ENCODE measurements at regions not wholly inside any gene's neighbourhood (a gene's known extent, or its start where the extent isn't known, plus 50 kb on each side); places are given as distances from the start of the nearest gene placed in this dataset.

DNA sequence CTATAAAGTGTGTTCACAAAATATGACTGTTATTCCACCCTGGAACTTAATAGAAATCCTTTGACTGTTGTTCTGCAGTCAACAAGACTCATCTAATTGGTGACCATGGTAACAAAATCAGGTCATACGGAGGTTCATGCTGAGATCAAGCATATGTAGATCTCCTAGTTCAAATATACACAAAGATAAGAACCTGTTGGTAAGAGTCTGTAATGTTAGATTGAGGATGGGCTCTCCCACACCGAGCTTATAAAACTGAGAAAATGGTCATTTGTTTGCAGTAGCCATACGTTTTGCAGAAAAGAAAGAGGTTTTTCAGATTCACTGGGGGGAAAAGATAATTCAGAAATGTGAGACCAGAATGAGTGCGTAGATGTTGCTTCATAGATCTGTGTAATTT lies 468.1 kb downstream of the RPS6KC1 start:
- TF ChIP-seq, protein P1, sequence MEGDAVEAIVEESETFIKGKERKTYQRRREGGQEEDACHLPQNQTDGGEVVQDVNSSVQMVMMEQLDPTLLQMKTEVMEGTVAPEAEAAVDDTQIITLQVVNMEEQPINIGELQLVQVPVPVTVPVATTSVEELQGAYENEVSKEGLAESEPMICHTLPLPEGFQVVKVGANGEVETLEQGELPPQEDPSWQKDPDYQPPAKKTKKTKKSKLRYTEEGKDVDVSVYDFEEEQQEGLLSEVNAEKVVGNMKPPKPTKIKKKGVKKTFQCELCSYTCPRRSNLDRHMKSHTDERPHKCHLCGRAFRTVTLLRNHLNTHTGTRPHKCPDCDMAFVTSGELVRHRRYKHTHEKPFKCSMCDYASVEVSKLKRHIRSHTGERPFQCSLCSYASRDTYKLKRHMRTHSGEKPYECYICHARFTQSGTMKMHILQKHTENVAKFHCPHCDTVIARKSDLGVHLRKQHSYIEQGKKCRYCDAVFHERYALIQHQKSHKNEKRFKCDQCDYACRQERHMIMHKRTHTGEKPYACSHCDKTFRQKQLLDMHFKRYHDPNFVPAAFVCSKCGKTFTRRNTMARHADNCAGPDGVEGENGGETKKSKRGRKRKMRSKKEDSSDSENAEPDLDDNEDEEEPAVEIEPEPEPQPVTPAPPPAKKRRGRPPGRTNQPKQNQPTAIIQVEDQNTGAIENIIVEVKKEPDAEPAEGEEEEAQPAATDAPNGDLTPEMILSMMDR (IDR thresholded peaks at IDR 0.05; ENCODE audit: low read depth, low read length, missing control alignments), result no peak
- H3K4me3 ChIP-seq (replicated peaks; ENCODE audit: low read depth, low read length), result no peak overlapping the region
- DNase-seq (ENCODE audit: extremely low read depth, low read depth), result no peak

DNA sequence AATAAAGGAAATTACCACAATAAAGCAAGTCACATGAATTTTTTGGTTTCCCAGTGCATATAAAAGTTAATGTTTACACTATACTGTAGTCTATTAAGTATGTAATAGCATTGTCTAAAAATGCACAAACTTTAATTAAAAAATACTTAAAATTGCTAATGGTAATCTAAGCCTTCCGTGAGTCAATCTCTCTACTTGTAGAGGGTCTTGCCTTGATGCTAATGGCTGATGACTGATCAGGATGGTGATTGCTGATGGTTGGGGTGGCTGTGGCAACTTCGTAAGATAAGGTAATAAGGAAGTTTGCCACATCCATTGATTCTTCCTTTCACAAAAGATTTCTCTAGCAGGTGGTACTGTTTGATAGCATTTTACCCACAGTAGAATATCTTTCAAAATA lies 466.6 kb upstream of the PROX1 start:
- DNase-seq (ENCODE audit: extremely low read depth, low read depth), result no peak
- H3K4me3 ChIP-seq (replicated peaks; ENCODE audit: low read depth, low read length), result no peak overlapping the region
- TF ChIP-seq, protein P1 (IDR thresholded peaks at IDR 0.05; ENCODE audit: low read depth, low read length, missing control alignments), result no peak

DNA sequence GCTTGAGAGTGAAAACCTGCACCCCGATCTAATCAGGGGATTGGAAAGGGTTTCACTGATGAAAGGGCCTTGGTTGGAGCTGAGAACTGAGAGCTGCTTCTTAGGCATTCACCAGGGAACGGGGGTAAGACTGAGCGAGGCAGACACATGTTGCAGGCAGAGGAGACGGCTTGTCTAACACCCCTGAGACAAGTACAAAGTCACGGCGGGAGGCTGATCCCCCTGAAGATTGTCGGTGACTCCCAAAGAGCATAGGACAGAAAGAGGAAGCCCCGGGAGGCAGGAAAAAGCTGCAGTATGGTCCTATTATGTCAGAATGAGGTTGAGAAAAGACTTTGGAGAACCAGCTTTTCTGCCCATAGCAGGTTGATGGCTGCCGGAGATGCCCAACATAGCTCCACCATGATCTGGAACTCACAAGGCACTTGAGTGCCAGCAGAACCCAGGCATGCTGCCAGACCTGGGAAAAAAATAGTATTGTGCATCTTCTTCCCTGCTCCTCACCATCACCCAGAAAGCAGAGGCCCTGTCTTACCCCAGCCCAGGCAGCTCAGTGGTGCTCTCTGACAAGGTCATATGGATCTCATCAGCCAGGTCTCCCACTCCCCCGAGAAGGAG lies 463.9 kb upstream of the PROX1 start:
- DNase-seq (ENCODE audit: extremely low read depth, low read depth), result no peak
- H3K4me3 ChIP-seq (replicated peaks; ENCODE audit: low read depth, low read length), result no peak overlapping the region
- TF ChIP-seq, protein P1 (IDR thresholded peaks at IDR 0.05; ENCODE audit: low read depth, low read length, missing control alignments), result no peak

DNA sequence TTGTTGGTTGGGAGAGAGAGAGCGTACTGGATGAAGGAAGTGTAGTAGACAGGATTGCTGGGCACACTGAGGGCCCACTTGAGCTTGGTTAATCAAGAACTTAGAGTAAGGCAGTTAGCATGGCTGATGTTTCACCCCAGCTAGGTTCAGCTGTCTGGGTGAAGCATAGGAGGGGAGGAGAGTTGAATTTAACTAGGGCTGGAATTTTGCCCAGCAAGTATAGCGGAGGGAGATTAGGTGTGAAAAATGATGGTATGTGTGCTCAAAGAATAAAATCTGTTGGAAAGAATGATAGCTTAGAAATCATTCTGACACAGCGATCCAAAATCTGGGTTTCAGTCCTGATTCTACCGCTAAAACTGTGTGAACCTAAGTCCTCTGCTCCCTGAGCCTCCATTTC lies 461.5 kb upstream of the PROX1 start:
- TF ChIP-seq, protein P1 (IDR thresholded peaks at IDR 0.05; ENCODE audit: low read depth, low read length, missing control alignments), result no peak
- H3K4me3 ChIP-seq (replicated peaks; ENCODE audit: low read depth, low read length), result no peak overlapping the region
- DNase-seq (ENCODE audit: extremely low read depth, low read depth), result no peak

DNA sequence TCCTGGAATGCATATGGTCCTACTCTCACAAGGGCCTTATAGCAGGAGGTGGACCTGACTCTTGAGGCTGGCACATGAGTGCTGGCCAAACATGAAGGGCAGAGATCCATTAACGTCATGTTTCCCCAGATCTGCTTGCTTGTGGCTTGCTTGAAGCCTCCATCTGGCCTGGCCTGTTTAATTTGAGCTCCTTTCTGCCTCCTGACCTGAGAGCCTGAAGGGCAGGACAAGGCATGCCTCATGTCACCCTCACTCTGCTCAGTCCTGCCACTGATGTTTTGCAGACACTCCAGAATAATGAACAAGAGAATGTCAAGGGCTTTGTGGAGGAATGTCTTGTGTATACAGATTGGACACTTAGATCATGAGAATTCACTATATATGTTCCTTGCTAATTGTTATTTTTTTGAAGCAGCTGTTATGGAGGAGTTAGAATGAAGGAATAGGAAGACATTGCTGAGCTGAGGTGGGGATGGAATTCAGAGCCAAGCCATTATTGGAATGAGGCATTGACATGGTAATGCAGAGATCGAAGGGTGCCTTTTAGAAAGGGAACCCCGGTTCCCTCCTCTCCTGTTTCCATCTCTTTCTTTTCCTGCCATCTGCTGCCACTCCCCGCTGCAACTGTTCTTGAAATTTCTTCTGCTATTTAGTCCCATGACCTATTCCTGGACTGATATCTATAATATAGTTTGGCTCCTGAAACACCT lies 457.0 kb upstream of the PROX1 start:
- TF ChIP-seq, protein P1 (IDR thresholded peaks at IDR 0.05; ENCODE audit: low read depth, low read length, missing control alignments), result no peak
- DNase-seq (ENCODE audit: extremely low read depth, low read depth), result no peak
- no peak overlapping the region for H3K4me3 ChIP-seq (replicated peaks; ENCODE audit: low read depth, low read length)

DNA sequence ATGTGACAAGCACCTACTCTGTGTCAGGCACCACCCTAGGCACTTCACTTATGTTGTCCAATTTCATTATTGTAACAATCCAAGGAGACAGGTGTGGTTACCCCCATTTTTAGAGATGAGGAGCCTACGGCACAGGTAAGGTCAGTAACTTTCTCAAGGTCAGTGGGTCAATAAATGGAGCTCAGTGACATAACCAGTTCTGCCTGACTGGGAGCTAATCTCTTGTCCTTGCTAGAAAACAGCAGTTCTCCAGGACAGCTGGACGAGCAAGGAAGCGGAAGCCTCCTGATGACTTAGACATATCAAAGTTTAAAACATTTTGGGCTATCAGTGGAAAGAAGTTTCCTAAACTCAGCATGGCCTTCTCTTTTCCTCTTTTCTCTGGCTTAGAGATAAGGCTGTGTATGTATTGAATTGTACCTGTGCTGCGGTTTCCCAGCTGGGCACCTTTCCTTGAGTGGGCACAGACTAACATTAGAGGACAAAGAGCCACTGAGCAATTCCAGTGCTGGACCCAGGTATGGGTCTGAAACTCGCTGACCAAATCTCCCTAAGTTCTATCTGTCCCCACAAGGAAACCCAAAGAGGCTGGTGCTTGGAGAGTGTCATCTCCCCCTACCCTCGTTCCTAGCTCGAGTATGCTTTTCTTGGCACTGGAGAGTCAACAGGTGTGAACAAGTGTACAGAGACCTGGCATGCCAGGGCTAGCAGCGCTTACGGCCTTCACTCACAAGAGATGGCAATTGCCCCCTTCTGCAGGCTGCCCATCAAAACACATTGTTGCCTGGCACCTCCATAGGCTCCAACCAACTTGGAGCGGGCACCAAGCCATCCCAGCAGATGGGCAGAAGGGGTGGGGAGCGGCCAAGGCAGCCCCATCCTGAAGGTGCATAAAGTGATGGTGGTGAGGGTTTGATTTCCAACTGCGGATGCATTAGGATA lies 456.1 kb upstream of the PROX1 start:
- no peak overlapping the region for H3K4me3 ChIP-seq (replicated peaks; ENCODE audit: low read depth, low read length)
- no peak for DNase-seq (ENCODE audit: extremely low read depth, low read depth)
- TF ChIP-seq, protein P1 (IDR thresholded peaks at IDR 0.05; ENCODE audit: low read depth, low read length, missing control alignments), result no peak
